Stimulated activated CD8-positive, alpha-beta memory T cell treated with anti-CD3 and anti-CD28 coated beads, Interleukin-12 subunit alpha, Interleukin-12 subunit beta, amount 100 ng/mL, for 4 hours (primary cell): ENCODE measurements at regions not wholly inside any gene's neighbourhood (a gene's known extent, or its start where the extent isn't known, plus 50 kb on each side); places are given as distances from the start of the nearest gene placed in this dataset.
"Not testable (repeated sequence)": the region's sequence is repeated elsewhere in the genome, so short reads cannot be mapped to it uniquely, and the experiment has no call there.

Experiments used
- DNase-seq: peaks from one replicate; pipeline ENCODE4 v3.0.0-alpha.2; 2020; ENCODE audit warnings: low read depth

DNA sequence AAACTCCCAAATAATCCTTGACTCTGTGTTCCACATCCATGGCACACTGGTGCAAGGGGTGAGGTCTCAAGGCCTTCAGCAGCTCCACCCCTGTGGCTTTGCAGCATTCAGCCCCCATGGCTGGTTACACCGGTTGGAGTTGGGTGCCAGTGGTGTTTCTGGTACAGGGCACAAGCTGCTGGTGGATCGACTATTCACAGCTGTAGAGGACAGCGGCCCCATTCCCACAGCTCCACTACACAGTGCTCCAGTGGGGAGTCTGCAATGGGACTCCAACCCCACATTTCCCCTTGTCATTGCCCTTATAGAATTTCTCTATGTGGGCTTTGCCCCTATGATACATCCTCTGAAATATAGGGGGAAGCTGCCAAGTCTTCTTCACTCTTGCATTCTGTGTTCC is 64.3 kb upstream of the SGO1 start:
- no peak for DNase-seq

DNA sequence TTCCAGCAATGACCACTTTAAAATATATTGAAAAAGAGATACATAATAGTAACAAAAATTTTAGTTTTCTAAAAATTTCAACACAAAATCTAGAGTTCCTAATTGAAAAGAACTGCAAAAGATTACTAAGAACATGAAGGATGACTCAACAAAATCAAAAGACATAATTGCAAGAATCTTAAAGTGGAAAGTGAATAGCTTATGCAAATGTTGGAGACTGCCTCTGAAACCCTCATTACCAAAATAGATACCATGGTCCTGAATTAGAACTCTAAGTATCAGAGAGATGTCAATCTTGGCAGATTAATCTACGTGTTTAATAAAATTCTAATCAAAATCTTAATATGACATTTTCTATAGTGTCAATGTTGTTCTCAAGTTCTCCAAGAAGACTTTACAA is 60.7 kb upstream of the SGO1 start:
- no peak for DNase-seq

DNA sequence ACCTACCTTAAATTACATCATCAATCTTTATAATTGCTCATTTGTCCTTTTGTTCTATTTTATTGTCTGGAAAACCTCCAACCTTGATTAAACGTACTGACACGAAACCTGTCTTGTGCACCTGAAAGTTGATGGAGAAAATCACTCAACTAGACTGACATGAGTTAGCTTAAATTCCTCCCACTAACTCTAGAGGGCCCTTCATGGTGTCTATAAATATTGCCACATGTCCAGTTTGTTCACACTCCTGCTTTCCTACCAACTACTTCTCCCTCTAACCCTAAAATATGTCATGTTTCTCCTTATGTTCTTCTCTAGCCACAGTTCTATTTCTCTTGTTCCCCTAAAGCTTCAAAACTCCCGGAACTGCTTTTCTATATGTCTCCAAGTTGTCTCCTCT is 59.8 kb upstream of the SGO1 start:
- DNase-seq, result no peak

DNA sequence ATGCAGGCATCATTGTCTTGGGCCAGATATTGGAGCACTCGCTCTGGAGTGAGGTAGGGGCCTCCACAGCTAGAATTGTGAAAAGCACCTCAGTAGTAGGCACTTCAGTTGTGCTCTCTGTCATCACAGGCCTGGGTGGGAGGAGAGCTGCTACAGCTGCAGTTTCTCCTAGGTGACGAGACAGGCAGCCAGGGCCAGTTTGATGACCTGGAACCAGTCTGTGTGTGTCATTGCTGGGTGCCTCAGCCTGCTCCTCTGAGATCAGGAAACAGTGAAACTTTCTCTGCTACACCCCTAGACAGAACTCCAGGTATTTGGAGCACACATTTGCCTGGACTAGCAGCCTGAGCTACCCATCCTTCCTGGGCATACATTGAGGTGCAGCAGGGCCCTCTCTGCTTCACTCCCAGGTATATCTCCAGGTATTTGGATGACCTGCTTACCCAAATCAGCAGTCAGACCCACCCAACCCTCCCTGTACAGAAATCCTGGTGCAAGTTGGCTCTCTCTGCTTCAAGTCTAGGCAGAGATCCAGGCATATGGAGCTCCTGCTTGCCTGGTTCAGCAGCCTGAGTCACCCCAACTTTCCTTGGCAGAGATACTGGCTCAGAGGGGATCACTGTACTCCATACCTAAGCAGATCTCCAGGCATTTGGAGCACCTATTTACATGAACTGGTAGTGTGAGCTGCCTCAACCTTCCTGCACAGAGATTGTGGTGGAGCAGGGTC is 54.3 kb upstream of the SGO1 start:
- no peak for DNase-seq

DNA sequence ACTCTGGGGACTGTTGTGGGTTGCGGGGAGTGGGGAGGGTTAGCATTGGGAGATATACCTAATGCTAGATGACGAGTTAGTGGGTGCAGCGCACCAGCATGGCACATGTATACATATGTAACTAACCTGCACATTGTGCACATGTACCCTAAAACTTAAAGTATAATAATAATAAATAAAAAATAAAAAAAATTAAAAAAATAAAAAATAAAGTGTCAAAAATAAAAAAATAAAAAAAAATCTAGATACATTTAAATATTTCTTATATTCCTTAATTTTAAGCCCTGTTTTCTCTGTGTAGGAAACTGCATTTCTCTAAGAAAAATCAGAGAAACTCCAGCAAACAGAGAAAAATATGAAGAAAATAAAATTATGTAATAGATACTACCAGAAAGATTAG is 52.2 kb upstream of the SGO1 start:
- not testable (repeated sequence) for DNase-seq

DNA sequence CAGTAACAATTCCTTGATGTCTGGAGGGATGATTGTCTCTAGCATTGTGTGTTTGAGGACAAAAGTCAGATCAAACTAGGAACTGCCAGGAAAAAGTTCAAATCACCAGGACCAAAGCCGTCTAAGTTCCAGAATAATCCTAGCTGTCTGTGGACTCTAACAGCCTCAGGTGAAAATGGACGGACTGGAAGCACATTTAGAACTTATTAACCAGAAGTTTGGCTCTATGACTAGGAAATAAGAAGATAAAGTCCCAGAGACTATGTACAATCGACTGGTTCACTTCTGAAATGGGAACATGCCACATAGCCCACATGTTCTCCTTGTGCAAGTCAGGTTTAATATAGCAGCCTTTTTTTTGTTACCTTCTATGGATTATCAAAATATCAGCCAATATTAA is 50.6 kb upstream of the SGO1 start:
- DNase-seq, result no peak
